ENCODE measurements at regions not wholly inside any gene's neighbourhood (a gene's known extent, or its start where the extent isn't known, plus 50 kb on each side); places are given as distances from the start of the nearest gene placed in this dataset.

DNA sequence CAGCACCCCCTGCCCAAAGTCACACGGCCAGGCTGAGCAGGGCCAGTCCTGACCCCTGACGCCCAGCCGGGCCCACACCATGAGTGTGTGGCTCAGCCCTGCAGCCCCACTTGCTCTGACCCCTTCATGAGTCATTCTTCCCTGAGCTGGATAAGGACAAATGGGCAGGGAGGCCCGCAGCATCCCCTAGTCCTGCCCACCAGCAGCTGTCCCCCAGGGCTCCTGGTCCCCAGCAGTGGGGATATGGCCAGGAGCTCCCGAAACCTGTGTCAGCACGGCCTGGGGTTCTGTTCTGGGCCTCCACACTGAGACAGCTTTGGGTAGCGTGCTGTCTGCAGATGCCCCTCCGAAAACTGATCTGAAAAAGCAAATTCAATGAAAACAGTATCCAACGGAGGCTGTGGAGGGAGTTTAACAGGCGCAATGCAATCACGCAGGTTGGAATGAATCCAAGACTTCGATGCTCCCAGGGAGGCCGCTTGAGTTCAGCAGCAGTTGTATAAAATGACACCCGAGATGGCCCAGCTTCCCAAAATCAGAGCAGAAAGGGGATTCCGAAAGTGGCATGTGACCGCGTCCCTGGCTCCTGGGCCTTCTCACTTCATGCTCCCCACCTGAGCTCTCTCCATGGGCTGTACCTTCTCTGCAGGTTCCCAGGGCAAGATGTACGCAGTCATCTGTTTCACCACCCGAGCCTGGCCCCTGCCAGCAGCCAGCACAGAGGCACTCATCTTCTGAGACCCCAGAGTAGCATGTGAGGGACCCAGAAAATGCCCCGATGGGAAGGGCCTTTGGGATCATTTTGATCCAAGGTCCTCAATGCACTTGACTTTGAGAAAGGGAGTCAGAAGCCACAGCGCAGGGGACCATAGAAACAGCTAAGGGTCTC lies 214.1 kb downstream of the USP6NL start:
- no peaks in the 10 kb centered on the region for H3K9me3 ChIP-seq (ENCODE audit: severe bottlenecking)
- H3K4me1 ChIP-seq (ENCODE audit: insufficient read depth, poor library complexity, severe bottlenecking), result no peaks in the 10 kb centered on the region
- H3K27ac ChIP-seq (ENCODE audit: poor library complexity, severe bottlenecking), result no peak overlapping the region
- DNase-seq (ENCODE audit: low spot score), result no peak
- no peak overlapping the region for H3K4me3 ChIP-seq (ENCODE audit: severe bottlenecking)
- ATAC-seq (ENCODE audit: low read depth), result no peak
- no peaks in the 10 kb centered on the region for H3K36me3 ChIP-seq (ENCODE audit: low read depth)
- no peaks in the 10 kb centered on the region for H3K27me3 ChIP-seq (ENCODE audit: insufficient read depth, poor library complexity, severe bottlenecking)
- TF ChIP-seq, protein P1, sequence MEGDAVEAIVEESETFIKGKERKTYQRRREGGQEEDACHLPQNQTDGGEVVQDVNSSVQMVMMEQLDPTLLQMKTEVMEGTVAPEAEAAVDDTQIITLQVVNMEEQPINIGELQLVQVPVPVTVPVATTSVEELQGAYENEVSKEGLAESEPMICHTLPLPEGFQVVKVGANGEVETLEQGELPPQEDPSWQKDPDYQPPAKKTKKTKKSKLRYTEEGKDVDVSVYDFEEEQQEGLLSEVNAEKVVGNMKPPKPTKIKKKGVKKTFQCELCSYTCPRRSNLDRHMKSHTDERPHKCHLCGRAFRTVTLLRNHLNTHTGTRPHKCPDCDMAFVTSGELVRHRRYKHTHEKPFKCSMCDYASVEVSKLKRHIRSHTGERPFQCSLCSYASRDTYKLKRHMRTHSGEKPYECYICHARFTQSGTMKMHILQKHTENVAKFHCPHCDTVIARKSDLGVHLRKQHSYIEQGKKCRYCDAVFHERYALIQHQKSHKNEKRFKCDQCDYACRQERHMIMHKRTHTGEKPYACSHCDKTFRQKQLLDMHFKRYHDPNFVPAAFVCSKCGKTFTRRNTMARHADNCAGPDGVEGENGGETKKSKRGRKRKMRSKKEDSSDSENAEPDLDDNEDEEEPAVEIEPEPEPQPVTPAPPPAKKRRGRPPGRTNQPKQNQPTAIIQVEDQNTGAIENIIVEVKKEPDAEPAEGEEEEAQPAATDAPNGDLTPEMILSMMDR (IDR thresholded peaks at IDR 0.05; ENCODE audit: poor library complexity, severe bottlenecking), result no peak

DNA sequence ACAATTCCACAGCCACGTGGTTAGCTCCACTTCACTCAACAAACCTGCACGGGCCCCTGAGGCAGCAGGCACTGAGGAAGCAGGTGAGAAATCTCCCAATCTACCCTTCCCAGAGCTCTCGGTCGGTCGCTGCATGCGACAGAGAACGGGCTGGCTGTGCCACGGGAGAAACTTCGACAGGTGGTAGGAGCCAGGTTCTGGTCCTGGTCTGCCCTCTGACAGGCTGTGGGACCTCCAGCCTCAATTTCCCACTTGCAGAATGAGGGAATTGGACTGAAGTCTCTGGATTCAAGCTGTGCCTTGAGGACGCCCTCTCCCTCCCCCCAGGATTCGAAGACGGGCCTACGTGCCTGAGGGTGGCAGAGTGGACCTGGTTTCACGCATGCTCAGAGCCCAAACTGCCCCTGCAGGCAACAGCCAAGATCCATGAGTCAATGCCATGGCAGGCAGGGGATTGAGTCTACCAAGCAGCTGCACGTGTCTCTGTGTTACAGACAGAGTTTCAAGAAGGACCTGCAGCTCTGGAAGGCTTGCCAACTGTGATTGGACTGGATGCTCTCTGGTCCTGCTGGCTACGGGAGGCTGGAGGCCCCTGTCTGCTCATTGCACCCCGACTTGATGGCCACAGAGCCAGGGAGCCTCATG lies 215.0 kb downstream of the USP6NL start:
- TF ChIP-seq, protein P1 (IDR thresholded peaks at IDR 0.05; ENCODE audit: poor library complexity, severe bottlenecking), result no peak
- H3K9me3 ChIP-seq (ENCODE audit: severe bottlenecking), result no peaks in the 10 kb centered on the region
- H3K4me3 ChIP-seq (ENCODE audit: severe bottlenecking), result no peak overlapping the region
- no peaks in the 10 kb centered on the region for H3K27me3 ChIP-seq (ENCODE audit: insufficient read depth, poor library complexity, severe bottlenecking)
- H3K27ac ChIP-seq (ENCODE audit: poor library complexity, severe bottlenecking), result no peak overlapping the region
- H3K36me3 ChIP-seq (ENCODE audit: low read depth), result no peaks in the 10 kb centered on the region
- no peak for ATAC-seq (ENCODE audit: low read depth)
- H3K4me1 ChIP-seq (ENCODE audit: insufficient read depth, poor library complexity, severe bottlenecking), result no peaks in the 10 kb centered on the region
- no peak for DNase-seq (ENCODE audit: low spot score)

DNA sequence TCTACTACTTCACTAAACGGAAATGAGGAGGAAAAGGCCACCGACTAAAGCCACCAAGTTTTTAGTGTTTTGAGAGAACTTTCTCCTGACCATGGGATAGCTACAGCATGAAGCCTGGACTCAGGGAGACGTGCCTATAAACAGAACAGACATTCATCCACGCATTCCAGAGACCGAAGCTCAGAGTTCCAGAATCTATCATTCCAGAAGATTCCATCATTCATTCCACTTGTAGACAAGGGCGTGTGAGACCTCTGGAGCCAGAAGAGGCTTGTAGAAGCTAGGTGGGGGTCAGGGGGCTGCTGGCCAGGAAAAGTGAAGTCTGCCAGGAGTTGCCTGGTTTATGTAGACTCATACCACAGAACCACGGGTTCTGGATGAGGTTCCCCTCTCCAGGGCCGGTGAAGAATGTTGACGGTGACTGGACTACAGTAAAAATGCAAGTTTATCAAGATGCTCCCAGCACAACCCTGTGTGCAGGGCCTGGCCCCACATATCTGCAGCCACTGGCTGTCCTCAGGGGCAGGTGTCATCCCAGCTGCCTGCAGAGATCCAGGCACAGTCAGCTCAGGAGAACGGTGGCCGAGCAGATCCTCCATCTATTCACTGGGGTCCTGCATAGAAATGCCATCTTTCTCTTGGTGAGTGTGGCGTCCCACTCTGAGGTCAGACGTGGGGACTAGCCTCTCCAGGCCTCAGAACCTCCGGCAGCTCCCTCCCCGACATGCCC lies 215.7 kb downstream of the USP6NL start:
- no peak overlapping the region for H3K27ac ChIP-seq (ENCODE audit: poor library complexity, severe bottlenecking)
- H3K27me3 ChIP-seq (ENCODE audit: insufficient read depth, poor library complexity, severe bottlenecking), result no peaks in the 10 kb centered on the region
- H3K4me1 ChIP-seq (ENCODE audit: insufficient read depth, poor library complexity, severe bottlenecking), result no peaks in the 10 kb centered on the region
- DNase-seq (ENCODE audit: low spot score), result peak; percentile 11
- TF ChIP-seq, protein P1 (IDR thresholded peaks at IDR 0.05; ENCODE audit: poor library complexity, severe bottlenecking), result no peak
- H3K4me3 ChIP-seq (ENCODE audit: severe bottlenecking), result no peak overlapping the region
- H3K36me3 ChIP-seq (ENCODE audit: low read depth), result no peaks in the 10 kb centered on the region
- no peak for ATAC-seq (ENCODE audit: low read depth)
- no peaks in the 10 kb centered on the region for H3K9me3 ChIP-seq (ENCODE audit: severe bottlenecking)

DNA sequence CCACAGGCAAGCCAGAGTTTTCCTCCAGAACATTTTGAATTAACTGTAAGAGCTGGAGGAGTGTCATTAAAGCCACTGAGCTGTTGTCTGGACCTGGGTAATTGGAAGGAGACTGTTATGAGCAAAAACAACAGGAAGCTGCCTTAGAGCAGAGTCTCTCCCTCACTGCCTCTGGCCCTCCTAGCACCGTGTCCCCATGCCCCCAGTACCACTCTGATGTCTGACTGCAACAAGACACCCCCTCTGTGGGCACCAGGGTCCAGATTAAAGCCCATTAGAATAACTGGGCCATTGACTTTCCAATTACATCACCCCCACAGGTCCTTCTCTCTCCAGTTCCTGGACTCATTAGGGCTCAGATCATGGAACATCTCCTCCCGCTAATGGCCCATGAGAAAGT lies 216.3 kb downstream of the USP6NL start:
- peak; percentile 27 for DNase-seq (ENCODE audit: low spot score)
- Histone ChIP-seq H3K27ac (ENCODE audit: poor library complexity, severe bottlenecking) (no peak overlapping the region), H3K4me3 (ENCODE audit: severe bottlenecking) (no peak overlapping the region), H3K27me3 (ENCODE audit: insufficient read depth, poor library complexity, severe bottlenecking) (no peaks in the 10 kb centered on the region), H3K9me3 (ENCODE audit: severe bottlenecking) (no peaks in the 10 kb centered on the region), H3K4me1 (ENCODE audit: insufficient read depth, poor library complexity, severe bottlenecking) (no peaks in the 10 kb centered on the region), H3K36me3 (ENCODE audit: low read depth) (no peaks in the 10 kb centered on the region)
- ATAC-seq (ENCODE audit: low read depth), result no peak
- TF ChIP-seq, protein P1 (IDR thresholded peaks at IDR 0.05; ENCODE audit: poor library complexity, severe bottlenecking), result no peak
